B cell (primary cell): ENCODE measurements at regions not wholly inside any gene's neighbourhood (a gene's known extent, or its start where the extent isn't known, plus 50 kb on each side); places are given as distances from the start of the nearest gene placed in this dataset.

Source experiments
- ATAC-seq: fragments of 200-7000 bp; cut with Tn5 transposase; one replicate; pipeline ENCODE4 v1.10.0; 2021; ENCODE audit warnings: low read depth, mild to moderate bottlenecking, moderate number of reproducible peaks, moderate library complexity
- CTCF ChIA-PET: fragments of 350-600 bp; sonication (Branson Sonifier 250); formaldehyde crosslinking; loops from one replicate; lab custom pipeline; 2021; ENCODE audit warnings: antibody characterized with exemption, inconsistent platforms; lab: Charles Lee
- POLR2A ChIA-PET: fragments of 350-600 bp; sonication (Branson Sonifier 250); formaldehyde crosslinking; loops from one replicate; lab custom pipeline; 2021; ENCODE audit warnings: antibody characterized with exemption; lab: Charles Lee
- DNase-seq: peaks from one replicate; pipeline ENCODE4 v3.0.0; 2013
- H2AFZ ChIP-seq: 2 replicates; pipeline ENCODE4 v1.6.1; 2012; ENCODE audit warnings: mild to moderate bottlenecking, low read depth, low read length; ENCODE audit not compliant: insufficient read depth, poor library complexity, severe bottlenecking
- H3K27ac ChIP-seq, 2 donors: 1 replicate in 1 of 2; 2 replicates in 1 of 2; pipeline ENCODE4 v1.5.1; 2012 to 2013; ENCODE audit warnings: low read length in 2 of 2, mild to moderate bottlenecking in 2 of 2, moderate library complexity in 1 of 2
- H3K27me3 ChIP-seq, 4 experiments: fragments of 200-600 bp in 1 of 4; sonication (generic) in 1 of 4; replicated peaks in 1 of 4; 1 replicate in 2 of 4; 2 replicates in 2 of 4; pipeline versions ENCODE4 v1.6.1 to v1.7.0; 2013 to 2016; ENCODE audit warnings: low read length in 3 of 4, mild to moderate bottlenecking in 2 of 4, mixed read lengths in 1 of 4, moderate library complexity in 1 of 4; ENCODE audit not compliant: insufficient read depth in 4 of 4, control insufficient read depth in 3 of 4; ENCODE audit errors: control extremely low read depth in 1 of 4
- H3K36me3 ChIP-seq, 2 experiments: replicated peaks in 1 of 2; 1 replicate in 1 of 2; 2 replicates in 1 of 2; pipeline versions ENCODE4 v1.6.1 to v1.7.1; 2013; ENCODE audit warnings: low read length in 1 of 2; ENCODE audit not compliant: insufficient read depth in 2 of 2, control insufficient read depth in 1 of 2; ENCODE audit errors: control extremely low read depth in 1 of 2, extremely low read depth in 1 of 2
- H3K4me1 ChIP-seq, 2 donors: fragments of 200-600 bp in 1 of 2; sonication (generic) in 1 of 2; 1 replicate in 1 of 2; 2 replicates in 1 of 2; pipeline versions ENCODE4 v1.5.1 to v1.6.1; 2013 to 2017; ENCODE audit warnings: low read length in 2 of 2; ENCODE audit not compliant: control insufficient read depth in 2 of 2, insufficient read depth in 2 of 2
- H3K4me2 ChIP-seq: replicated peaks from 2 replicates; pipeline ENCODE3; 2012; ENCODE audit warnings: mild to moderate bottlenecking, low read depth, low read length; ENCODE audit not compliant: poor library complexity, severe bottlenecking
- H3K4me3 ChIP-seq, 5 experiments: fragments of 200-600 bp in 1 of 5; sonication (generic) in 1 of 5; 1 replicate in 3 of 5; 2 replicates in 2 of 5; pipeline versions ENCODE4 v1.5.1 to v1.7.0; 2011 to 2016; ENCODE audit warnings: low read length in 4 of 5, mild to moderate bottlenecking in 4 of 5, low read depth in 2 of 5, control low read depth in 1 of 5, moderate library complexity in 1 of 5; ENCODE audit not compliant: insufficient read depth in 1 of 5; ENCODE audit errors: control extremely low read depth in 1 of 5, extremely low read depth in 1 of 5
- H3K79me2 ChIP-seq: fragments of 200-600 bp; sonication (generic); one replicate; pipeline ENCODE4 v1.6.0; 2016; ENCODE audit warnings: low read length; ENCODE audit not compliant: control insufficient read depth, insufficient read depth
- H3K9ac ChIP-seq: fragments of 200-600 bp; sonication (generic); 2 replicates; pipeline ENCODE4 v1.6.1; 2017; ENCODE audit warnings: mild to moderate bottlenecking, low read length, moderate library complexity
- H3K9me3 ChIP-seq, 3 donors: one replicate each; pipeline versions ENCODE4 v1.6.1 to v1.7.1; 2013; ENCODE audit warnings: low read length in 2 of 3; ENCODE audit not compliant: control insufficient read depth in 2 of 3, insufficient read depth in 1 of 3; ENCODE audit errors: control extremely low read depth in 1 of 3
- H4K20me1 ChIP-seq: 2 replicates; pipeline ENCODE4 v1.6.0; 2012; ENCODE audit warnings: mild to moderate bottlenecking, low read length; ENCODE audit not compliant: insufficient read depth, control insufficient read depth, poor library complexity, severe bottlenecking
- H3K27ac Mint-ChIP-seq: one replicate; pipeline ENCODE4 v1.8.0; 2021; ENCODE audit warnings: mixed read lengths
- H3K27me3 Mint-ChIP-seq: one replicate; pipeline ENCODE4 v1.8.0; 2021; ENCODE audit warnings: mixed read lengths
- H3K4me1 Mint-ChIP-seq: one replicate; pipeline ENCODE4 v1.8.0; 2021; ENCODE audit warnings: mixed read lengths
- H3K4me3 Mint-ChIP-seq: one replicate; pipeline ENCODE4 v1.8.0; 2021; ENCODE audit warnings: mixed read lengths
- H3K9me3 Mint-ChIP-seq: one replicate; pipeline ENCODE4 v1.8.0; 2022; ENCODE audit warnings: mixed read lengths; ENCODE audit not compliant: insufficient read depth
- CTCF ChIP-seq: fragments of 200-600 bp; IDR thresholded peaks from one replicate; pipeline ENCODE4 v1.8.0; 2022; ENCODE audit warnings: antibody characterized with exemption, mild to moderate bottlenecking
- EZH2 ChIP-seq: IDR thresholded peaks from 2 replicates; pipeline ENCODE4 v1.6.1; 2012; ENCODE audit warnings: borderline replicate concordance, low read depth, mild to moderate bottlenecking, moderate library complexity, low read length; ENCODE audit not compliant: insufficient read depth, poor library complexity, severe bottlenecking
- WGBS: methylation state at CpG from one replicate; pipeline ENCODE4 v1.1.5; 2013; ENCODE audit warnings: missing lambda C conversion rate; ENCODE audit not compliant: insufficient coverage; 5-methylcytosine and 5-hydroxymethylcytosine counted together
- intact Hi-C: fragments of 100-400 bp; cut with micrococcal nuclease; formaldehyde crosslinking; loops from one replicate; pipeline ENCODE4 v1.10.0; 2022

GRCh38 chr10:124291001-124291701, 127.6 kb downstream of the OAT start:
- no peak overlapping the region for H3K9ac ChIP-seq

More at GRCh38 chr10:124291001-124291701, 127.6 kb downstream of the OAT start:
- no peaks in the 10 kb centered on the region for H4K20me1 ChIP-seq
- peaks cover 1 to 4% of the 10 kb centered on the region in 2 donors for H3K4me1 ChIP-seq
- WGBS: 82% methylated on average over 12 of the region's 14 CpGs
- no peak overlapping the region for H3K4me3 ChIP-seq
- no peak overlapping the region for H3K4me3 Mint-ChIP-seq
- CTCF ChIA-PET: interaction anchor here (1.5 kb wide), 1 partner anchor 297 kb away, joined by 3 read pairs; no protein-coding TSS in a partner anchor
- H3K27me3 ChIP-seq: no peaks in the 10 kb centered on the region
- ATAC-seq: no peak
- no peak for DNase-seq
- no peaks in the 10 kb centered on the region for H3K27me3 Mint-ChIP-seq
- H3K27ac Mint-ChIP-seq: no peak overlapping the region
- H3K27ac ChIP-seq: no peak overlapping the region
- H2AFZ ChIP-seq: no peak overlapping the region
- H3K79me2 ChIP-seq: no peaks in the 10 kb centered on the region
- intact Hi-C loops: no loop called here
- peaks cover 4% of the 10 kb centered on the region for H3K4me1 Mint-ChIP-seq
- no peak overlapping the region for H3K4me2 ChIP-seq
- POLR2A ChIA-PET: no interaction called here
- H3K9me3 Mint-ChIP-seq: no peaks in the 10 kb centered on the region
- H3K36me3 ChIP-seq: no peaks in the 10 kb centered on the region
- TF ChIP-seq EZH2: no peak
- TF ChIP-seq CTCF: no peak
- no peaks in the 10 kb centered on the region for H3K9me3 ChIP-seq
